ENCODE measurements at regions not wholly inside any gene's neighbourhood (a gene's known extent, or its start where the extent isn't known, plus 50 kb on each side); places are given as distances from the start of the nearest gene placed in this dataset.

DNA sequence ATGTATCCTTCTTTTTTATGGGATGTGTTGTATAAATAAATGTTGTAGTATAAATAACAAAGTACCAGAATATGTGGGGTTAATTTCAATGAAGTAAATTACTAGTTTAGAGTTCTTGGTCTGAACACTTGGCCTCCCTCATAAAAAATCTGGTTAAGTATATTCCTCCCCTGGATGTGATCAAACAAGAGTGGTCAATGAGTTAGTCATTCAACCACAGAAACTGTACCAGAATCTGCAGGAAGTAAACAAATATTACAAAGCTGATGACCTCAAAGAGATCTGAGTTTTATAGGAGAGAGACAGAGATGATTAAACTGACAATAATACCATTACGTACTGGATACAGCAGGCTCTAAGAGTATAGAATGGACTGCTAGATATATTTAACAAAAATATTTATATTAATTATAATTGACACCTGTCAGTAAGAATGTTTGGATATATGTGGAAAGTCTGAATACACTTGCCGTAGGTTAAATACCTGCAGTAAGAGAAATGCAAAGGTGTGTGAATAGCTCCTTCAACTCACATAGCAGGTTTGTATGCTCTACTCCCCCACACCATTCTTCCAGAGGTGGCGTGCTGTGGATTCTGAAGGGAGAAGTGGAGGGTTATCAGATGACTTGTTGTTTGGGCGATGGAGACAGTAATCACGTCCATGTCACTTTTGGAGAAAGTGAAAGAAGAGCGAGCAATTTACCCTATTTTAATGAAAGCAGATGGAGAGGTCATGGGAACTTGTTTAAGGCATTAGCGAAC is 108.3 kb upstream of the LRATD1 start:
- Histone ChIP-seq H3K27ac (ENCODE audit: low read length) (no peak overlapping the region), H3K9me3 (ENCODE audit: insufficient read depth, low read length, severe bottlenecking) (no peaks in the 10 kb centered on the region), H3K9ac (ENCODE audit: low read depth, low read length) (no peak overlapping the region), H2AFZ (ENCODE audit: low read depth, low read length) (no peak overlapping the region), H3K4me2 (ENCODE audit: insufficient read depth, low read length) (no peak overlapping the region), H3K4me3 (ENCODE audit: low read depth in 1 of 2, low read length in 2 of 2) (no peak overlapping the region), H3K27me3 (ENCODE audit: insufficient read depth, low read length, poor library complexity) (no peaks in the 10 kb centered on the region), H3K4me1 (ENCODE audit: insufficient read depth, low read length) (no peaks in the 10 kb centered on the region), H4K20me1 (ENCODE audit: insufficient read depth, low read length) (no peaks in the 10 kb centered on the region), H3K36me3 (ENCODE audit: insufficient read depth, low read length) (no peaks in the 10 kb centered on the region), H3K79me2 (ENCODE audit: insufficient read depth, low read length) (no peaks in the 10 kb centered on the region)
- DNase-seq (no peak), ATAC-seq (ENCODE audit: insufficient read depth, low read depth) (no peak)
- TF ChIP-seq, protein P1, sequence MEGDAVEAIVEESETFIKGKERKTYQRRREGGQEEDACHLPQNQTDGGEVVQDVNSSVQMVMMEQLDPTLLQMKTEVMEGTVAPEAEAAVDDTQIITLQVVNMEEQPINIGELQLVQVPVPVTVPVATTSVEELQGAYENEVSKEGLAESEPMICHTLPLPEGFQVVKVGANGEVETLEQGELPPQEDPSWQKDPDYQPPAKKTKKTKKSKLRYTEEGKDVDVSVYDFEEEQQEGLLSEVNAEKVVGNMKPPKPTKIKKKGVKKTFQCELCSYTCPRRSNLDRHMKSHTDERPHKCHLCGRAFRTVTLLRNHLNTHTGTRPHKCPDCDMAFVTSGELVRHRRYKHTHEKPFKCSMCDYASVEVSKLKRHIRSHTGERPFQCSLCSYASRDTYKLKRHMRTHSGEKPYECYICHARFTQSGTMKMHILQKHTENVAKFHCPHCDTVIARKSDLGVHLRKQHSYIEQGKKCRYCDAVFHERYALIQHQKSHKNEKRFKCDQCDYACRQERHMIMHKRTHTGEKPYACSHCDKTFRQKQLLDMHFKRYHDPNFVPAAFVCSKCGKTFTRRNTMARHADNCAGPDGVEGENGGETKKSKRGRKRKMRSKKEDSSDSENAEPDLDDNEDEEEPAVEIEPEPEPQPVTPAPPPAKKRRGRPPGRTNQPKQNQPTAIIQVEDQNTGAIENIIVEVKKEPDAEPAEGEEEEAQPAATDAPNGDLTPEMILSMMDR (IDR thresholded peaks at IDR 0.05; ENCODE audit: borderline replicate concordance, extremely low read depth, low read length, poor library complexity, severe bottlenecking) = no peak
- no peak for TF ChIP-seq EZH2 (IDR thresholded peaks at IDR 0.05; ENCODE audit: borderline replicate concordance, low read depth, low read length, severe bottlenecking)

DNA sequence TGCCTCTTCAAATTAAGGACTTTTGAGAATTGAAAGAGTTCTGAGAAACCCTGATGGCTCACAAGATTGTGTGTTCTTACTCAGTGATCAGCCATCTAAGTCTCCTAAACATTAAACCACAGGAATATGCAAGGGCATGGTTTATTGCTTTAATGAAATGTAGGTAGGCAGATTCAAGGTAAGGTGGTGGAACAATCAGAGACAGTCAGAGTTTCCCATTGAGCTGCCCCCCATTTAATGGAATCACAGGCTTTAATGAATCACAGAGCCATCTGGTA is 107.8 kb upstream of the LRATD1 start:
- ATAC-seq (ENCODE audit: insufficient read depth, low read depth) = no peak
- Histone ChIP-seq H3K9ac (ENCODE audit: low read depth, low read length) (no peak overlapping the region), H3K27me3 (ENCODE audit: insufficient read depth, low read length, poor library complexity) (no peaks in the 10 kb centered on the region), H3K79me2 (ENCODE audit: insufficient read depth, low read length) (no peaks in the 10 kb centered on the region), H3K4me3 (ENCODE audit: low read depth in 1 of 2, low read length in 2 of 2) (no peak overlapping the region), H3K27ac (ENCODE audit: low read length) (no peak overlapping the region), H3K9me3 (ENCODE audit: insufficient read depth, low read length, severe bottlenecking) (no peaks in the 10 kb centered on the region), H3K36me3 (ENCODE audit: insufficient read depth, low read length) (no peaks in the 10 kb centered on the region), H2AFZ (ENCODE audit: low read depth, low read length) (no peak overlapping the region), H4K20me1 (ENCODE audit: insufficient read depth, low read length) (no peaks in the 10 kb centered on the region), H3K4me1 (ENCODE audit: insufficient read depth, low read length) (no peaks in the 10 kb centered on the region), H3K4me2 (ENCODE audit: insufficient read depth, low read length) (no peak overlapping the region)
- DNase-seq = no peak
- TF ChIP-seq, protein P1 (IDR thresholded peaks at IDR 0.05; ENCODE audit: borderline replicate concordance, extremely low read depth, low read length, poor library complexity, severe bottlenecking) = no peak
- TF ChIP-seq EZH2 (IDR thresholded peaks at IDR 0.05; ENCODE audit: borderline replicate concordance, low read depth, low read length, severe bottlenecking) = no peak

DNA sequence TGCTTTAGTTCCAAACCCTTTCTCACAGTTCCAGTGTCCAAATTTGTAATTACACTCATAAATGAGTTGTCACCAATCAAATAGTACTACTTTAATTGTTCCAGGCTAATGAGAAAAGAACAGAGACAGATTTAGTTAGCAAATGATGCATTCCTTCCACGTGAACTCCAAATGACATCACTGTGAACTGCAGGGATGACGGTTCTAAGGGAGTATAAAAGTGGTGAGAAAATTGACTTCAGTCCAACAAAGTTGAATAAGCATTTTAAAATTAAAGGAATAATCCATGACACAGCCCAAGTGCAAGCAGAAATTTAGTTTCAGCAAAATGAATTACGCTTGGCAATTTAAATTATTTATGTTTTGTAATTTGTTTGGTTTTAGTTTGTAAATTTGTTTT is 102.0 kb upstream of the LRATD1 start:
- Histone ChIP-seq H3K4me2 (ENCODE audit: insufficient read depth, low read length) (no peak overlapping the region), H2AFZ (ENCODE audit: low read depth, low read length) (no peak overlapping the region), H3K79me2 (ENCODE audit: insufficient read depth, low read length) (no peaks in the 10 kb centered on the region), H3K27me3 (ENCODE audit: insufficient read depth, low read length, poor library complexity) (no peaks in the 10 kb centered on the region), H3K9me3 (ENCODE audit: insufficient read depth, low read length, severe bottlenecking) (no peaks in the 10 kb centered on the region), H3K36me3 (ENCODE audit: insufficient read depth, low read length) (no peaks in the 10 kb centered on the region), H3K4me1 (ENCODE audit: insufficient read depth, low read length) (no peaks in the 10 kb centered on the region), H3K4me3 (ENCODE audit: low read depth in 1 of 2, low read length in 2 of 2) (no peak overlapping the region), H4K20me1 (ENCODE audit: insufficient read depth, low read length) (no peaks in the 10 kb centered on the region), H3K27ac (ENCODE audit: low read length) (no peak overlapping the region), H3K9ac (ENCODE audit: low read depth, low read length) (no peak overlapping the region)
- DNase-seq (no peak), ATAC-seq (ENCODE audit: insufficient read depth, low read depth) (no peak)
- TF ChIP-seq, protein P1 (IDR thresholded peaks at IDR 0.05; ENCODE audit: borderline replicate concordance, extremely low read depth, low read length, poor library complexity, severe bottlenecking) = no peak
- TF ChIP-seq EZH2 (IDR thresholded peaks at IDR 0.05; ENCODE audit: borderline replicate concordance, low read depth, low read length, severe bottlenecking) = no peak
